ENCODE measurements at regions not wholly inside any gene's neighbourhood (a gene's known extent, or its start where the extent isn't known, plus 50 kb on each side); places are given as distances from the start of the nearest gene placed in this dataset.

- DNase-seq (ENCODE audit: low read depth in 2 of 2, low spot score in 1 of 2), result no peak
These were observed 1011.8 kb upstream of the GBE1 start for GRCh38 chr3:82773207-82773606.

DNA sequence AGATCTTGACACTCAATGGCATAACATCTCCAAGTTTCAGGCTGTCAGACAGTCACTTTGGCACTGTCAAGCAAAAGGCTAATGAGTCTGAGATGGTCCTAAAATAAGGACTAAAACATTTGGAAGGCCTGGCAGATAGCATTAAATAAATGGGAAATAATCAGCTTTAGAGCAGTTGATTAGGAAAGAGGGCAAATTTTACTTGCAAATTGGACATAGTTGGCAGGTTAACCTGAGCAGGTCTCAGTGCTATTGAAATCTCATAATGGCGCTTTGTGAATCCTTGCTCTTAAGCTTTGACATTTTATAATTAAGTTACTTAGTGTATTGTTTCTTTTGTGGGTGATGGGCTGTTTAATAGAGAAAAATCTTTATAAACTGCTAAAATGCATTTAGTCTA, 1003.1 kb upstream of the GBE1 start:
- no peak for DNase-seq (ENCODE audit: low read depth in 2 of 2, low spot score in 1 of 2)

GRCh38 chr3:82761858-82762257, 1000.4 kb upstream of the GBE1 start:
- DNase-seq (ENCODE audit: low read depth in 2 of 2, low spot score in 1 of 2), result no peak

DNA sequence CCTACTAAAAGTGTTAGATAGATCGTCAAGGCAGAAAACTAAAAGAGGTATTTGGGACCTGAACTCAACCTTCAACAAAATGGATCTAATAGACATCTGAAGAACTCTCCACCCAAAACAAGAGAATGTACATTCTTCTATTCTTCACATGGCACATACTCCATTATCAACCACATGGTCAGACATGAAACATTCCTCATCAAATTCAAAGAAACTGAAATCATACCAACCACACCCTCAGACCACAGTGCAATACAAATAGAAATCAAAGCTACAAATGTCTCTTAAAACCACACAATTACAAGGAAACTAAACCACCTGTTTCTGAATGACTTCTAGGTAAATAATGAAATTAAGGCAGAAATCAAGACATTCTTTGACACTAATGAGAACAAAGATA, 984.1 kb upstream of the GBE1 start:
- DNase-seq (ENCODE audit: low read depth in 2 of 2, low spot score in 1 of 2), result no peak

DNA sequence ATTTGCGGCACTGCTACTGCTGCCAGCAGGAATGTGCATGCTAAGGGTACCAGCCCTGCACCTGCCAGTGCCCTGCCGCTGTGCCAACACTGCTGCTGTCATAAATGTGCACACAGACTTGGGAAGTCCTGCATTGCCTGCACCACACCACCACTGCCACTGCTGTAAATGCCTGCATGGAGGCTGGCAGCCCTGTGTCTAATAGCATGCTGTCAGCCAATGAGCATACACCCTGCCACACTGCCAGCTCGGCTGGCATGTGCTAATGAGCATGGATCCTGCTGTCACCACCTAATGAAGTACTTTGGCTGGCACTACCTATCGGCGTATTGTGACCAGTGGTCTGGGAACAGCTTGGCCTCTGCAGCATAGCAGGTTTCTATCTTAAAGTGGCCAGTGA, 981.8 kb upstream of the GBE1 start:
- DNase-seq (ENCODE audit: low read depth in 2 of 2, low spot score in 1 of 2), result no peak

GRCh38 chr3:82741346-82741745, 979.9 kb upstream of the GBE1 start:
- DNase-seq (ENCODE audit: low read depth in 2 of 2, low spot score in 1 of 2), result no peak

DNA sequence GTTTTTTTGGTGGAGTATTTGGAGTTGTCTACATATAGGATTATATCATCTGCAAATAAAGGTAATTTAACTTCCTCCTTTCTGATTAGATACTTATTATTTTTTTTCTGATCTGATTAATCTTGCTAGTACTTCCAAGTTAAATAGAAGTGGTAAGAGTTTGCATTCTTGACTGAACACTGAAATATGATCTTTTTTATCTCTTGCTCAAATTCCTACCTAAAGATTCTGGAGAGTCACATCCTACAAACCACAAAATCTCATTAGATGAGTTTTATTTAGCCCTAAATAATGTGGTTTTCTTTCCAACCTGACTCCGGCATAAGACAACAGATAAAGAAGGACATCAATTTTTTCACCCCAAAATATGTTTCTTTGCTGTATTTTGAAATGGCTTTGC, 977.9 kb upstream of the GBE1 start:
- DNase-seq (ENCODE audit: low read depth in 2 of 2, low spot score in 1 of 2), result no peak

DNA sequence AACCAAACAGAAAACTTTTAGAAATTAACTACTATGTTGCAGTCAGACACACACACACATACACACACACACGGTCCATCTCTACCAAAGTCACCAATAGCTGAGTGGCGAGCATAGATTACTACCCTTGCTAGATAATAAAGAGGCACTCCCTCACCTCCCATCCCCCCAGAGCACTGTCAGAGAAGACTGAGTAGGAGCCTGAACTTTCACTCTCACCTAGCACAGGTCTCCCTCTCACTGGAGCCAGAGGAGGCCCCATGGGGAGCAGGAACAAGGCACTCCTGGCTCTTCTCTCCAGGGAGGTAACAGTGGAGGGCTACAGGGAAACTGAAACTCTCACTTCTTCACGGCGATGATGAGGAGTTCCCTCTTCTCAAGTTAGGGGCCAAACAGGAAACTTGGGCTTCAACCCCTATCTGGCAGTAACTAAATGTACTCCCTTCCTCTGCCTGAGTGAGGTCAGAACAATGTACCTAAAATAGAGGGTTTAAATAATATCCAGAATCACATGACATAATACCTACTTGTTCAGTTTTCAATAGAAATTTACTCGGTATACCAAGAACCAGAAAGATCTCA, 975.3 kb upstream of the GBE1 start:
- no peak for DNase-seq (ENCODE audit: low read depth in 2 of 2, low spot score in 1 of 2)

DNA sequence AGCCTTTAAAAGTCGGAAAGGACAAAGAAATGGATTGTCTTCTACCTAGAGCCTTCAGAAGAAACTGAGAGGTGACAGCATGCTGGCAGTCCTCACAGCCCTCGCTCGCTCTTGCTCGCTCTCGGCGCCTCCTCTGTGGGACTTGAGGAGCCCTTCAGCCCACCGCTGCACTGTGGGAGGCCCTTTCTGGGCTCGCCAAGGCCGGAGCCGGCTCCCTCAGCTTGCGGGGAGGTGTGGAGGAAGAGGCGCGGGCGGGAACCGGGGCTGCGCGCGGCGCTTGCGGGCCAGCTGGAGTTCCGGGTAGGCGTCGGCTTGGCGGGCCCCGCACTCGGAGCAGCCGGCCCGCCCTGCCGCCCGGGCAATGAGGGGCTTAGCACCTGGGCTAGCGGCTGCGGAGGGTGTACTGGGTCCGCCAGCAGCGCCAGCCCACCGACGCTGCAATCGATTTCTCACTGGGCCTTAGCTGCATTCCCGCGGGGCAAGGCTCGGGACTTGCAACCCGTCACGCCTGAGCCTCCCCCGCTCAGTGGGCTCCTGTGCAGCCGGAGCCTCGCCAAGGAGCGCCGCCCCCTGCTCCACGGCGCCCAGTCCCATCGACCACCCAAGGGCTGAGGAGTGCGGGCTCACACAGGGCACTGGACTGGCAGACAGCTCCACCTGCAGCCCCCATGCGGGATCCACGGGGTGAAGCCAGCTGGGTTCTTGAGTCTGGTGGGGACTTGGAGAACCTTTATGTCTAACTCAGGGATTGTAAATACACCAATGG, 953.8 kb upstream of the GBE1 start:
- no peak for DNase-seq (ENCODE audit: low read depth in 2 of 2, low spot score in 1 of 2)

GRCh38 chr3:82707035-82707434, 945.6 kb upstream of the GBE1 start:
- DNase-seq (ENCODE audit: low read depth in 2 of 2, low spot score in 1 of 2), result no peak

DNA sequence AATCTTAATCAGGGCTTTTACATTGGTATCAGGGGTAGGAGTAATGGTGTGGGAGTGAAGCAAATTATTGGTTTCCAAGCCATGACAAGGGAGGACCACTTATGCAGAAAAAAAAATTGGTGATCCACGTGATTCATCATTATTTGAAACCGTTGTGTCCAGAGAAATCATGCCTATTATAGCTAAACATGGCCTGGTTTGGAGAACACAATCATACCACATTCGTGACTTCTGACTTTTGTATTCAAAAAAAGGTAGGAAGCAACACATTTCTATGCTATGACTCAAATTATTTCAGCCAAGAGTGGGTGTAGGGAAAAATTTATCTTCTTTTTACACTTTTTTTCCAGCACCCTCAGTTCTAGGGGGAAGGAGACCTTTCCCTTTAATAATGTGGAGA, 924.3 kb upstream of the GBE1 start:
- no peak for DNase-seq (ENCODE audit: low read depth in 2 of 2, low spot score in 1 of 2)

DNA sequence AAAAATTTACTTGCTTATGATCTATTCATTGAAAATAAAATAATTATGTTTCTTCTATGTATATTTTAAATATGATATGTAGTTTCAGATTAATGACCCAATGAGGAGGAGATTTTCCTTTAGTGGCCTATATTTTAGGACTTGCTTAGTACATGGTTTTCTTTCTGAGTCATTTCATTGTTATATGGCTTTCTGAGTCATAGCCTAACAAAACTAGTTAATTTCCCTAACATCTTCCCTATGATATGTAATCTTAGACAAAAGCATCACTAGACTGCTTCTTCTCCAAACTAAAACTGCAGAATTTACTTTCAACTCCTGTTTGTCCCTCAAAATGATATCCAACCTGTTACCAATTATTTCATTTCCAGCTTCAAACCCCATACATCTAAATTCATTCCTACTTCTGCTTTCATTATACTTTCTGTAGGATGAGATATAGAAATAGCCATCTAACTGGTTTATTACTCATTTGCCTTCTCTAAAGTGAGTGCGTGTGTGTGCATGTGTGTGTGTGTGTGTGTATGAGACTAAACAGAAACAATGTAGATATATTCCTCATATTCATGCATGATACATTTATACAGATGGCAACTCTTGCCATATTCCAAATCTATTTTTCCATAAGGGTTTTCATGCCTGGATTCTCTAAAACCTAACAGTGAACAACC, 915.0 kb upstream of the GBE1 start:
- DNase-seq (ENCODE audit: low read depth in 2 of 2, low spot score in 1 of 2), result no peak

DNA sequence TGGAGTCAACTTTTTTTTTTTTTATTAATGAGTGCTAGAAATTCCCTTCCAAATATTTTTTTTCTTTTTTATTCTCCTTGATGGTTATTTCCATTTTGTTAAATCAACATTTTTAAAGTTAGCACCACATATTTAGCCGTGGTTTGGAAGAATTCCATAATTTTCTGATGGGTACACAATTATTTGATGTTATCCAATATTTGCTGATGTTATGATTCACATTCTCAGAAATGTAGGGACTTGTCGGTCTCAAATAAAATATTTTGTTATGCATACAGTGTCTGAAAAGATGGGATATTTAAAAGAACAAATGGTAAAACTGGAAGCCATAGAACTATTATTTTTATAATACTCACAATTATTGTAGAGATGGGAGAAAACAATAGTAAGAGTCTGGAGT, 911.5 kb upstream of the GBE1 start:
- DNase-seq (ENCODE audit: low read depth in 2 of 2, low spot score in 1 of 2), result no peak

DNA sequence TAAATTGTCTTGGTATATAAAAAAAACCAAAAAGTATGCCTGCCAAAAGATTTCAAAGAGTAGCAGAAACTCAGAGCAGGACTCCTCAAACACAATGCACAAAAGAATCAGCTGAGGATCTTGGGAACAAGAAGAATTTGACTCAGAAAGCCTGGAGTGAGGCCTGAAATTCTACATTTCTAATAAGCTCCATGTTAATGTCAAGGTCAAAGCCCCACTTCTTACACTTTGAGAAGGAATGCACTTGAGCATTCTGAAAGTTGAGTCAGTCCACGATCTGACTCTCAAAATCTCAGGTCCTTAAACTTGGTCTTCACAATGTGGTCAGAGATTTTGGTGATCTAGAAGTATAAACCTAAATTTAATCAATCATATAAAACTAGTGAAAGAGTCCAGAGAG, 910.0 kb upstream of the GBE1 start:
- no peak for DNase-seq (ENCODE audit: low read depth in 2 of 2, low spot score in 1 of 2)

- no peak for DNase-seq (ENCODE audit: low read depth in 2 of 2, low spot score in 1 of 2)
These were observed 893.3 kb upstream of the GBE1 start for GRCh38 chr3:82654708-82655107.

DNA sequence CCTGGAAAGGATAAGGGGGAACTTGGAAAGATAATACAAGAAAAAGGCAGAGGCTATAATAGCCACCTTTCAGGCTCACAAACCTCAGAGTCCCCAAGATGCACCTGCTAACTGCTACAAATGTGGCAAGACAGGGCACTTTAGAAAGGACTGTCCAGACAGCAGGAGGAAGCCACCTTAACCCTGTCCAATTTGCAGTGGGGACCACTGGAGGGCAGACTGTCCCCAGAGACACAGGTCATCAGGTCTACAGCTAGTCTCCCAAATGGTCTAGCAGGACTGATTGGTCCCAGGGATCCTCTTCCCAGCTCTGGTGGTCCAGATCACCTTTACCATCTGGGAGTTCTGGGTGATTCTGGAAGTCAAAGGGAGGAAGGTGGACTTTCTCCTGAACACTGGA, 882.5 kb upstream of the GBE1 start:
- DNase-seq (ENCODE audit: low read depth in 2 of 2, low spot score in 1 of 2), result no peak

DNA sequence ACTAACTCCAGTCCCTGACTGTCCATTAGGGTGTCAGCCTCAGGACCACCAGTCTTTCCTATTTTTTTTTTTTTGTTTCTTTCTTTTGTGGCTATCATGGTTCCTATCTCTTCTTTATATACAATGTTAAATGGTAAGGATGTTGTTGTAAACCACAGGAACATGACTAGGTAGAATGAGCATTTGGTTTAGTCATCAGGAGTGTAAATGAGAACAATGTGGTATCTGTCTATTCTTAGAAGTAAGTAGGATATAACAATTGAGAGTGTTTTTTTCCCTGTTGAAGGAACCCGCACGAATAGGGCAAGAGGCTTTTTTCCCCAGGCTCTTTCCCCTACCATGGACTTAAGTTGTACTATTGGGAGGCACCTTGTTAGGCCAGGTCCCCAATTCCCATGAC, 880.3 kb upstream of the GBE1 start:
- DNase-seq (ENCODE audit: low read depth in 2 of 2, low spot score in 1 of 2), result no peak

- no peak for DNase-seq (ENCODE audit: low read depth in 2 of 2, low spot score in 1 of 2)
These were observed 878.8 kb upstream of the GBE1 start for GRCh38 chr3:82640254-82640653.

- DNase-seq (ENCODE audit: low read depth in 2 of 2, low spot score in 1 of 2), result no peak
These were observed 876.1 kb upstream of the GBE1 start for GRCh38 chr3:82637574-82637973.

DNA sequence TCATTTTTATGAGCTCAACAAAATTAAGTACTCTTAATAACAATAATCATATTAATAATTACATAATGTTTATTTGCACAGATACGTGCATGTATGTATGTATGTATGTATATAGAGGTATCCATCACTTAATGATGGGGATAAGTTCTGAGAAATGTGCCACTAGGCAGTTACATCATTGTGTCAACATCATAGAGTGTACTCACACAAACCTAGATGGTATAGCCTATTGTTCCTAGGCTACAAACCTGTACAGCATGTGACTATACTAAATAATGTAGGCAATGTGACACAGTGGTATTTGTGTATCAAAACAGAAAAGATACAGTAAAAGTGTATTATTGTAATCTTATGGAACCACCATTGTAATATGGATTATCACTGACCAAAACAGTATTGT, 874.7 kb upstream of the GBE1 start:
- no peak for DNase-seq (ENCODE audit: low read depth in 2 of 2, low spot score in 1 of 2)

DNA sequence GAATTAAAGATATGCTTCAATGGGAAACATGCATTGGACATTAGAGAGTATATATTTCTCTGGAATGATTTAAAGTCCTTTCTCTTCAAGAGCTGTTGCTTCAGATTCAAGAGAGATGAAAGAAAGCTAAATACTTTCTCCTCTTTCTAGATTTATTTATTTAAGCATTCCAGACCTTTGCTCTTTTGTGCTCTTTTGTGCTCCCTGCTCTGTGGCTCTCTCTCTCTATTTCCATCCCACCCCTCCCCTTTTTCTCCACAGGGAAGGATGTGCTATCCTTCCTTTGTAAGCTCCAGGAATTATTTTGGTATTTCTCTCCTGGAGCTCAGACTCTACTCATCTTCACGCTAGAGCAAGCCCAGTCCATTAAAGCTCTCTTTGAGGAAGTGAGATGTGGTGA, 871.9 kb upstream of the GBE1 start:
- DNase-seq (ENCODE audit: low read depth in 2 of 2, low spot score in 1 of 2), result no peak

GRCh38 chr3:82629937-82630336, 868.5 kb upstream of the GBE1 start:
- DNase-seq (ENCODE audit: low read depth in 2 of 2, low spot score in 1 of 2), result no peak
